ENCODE measurements at regions not wholly inside any gene's neighbourhood (a gene's known extent, or its start where the extent isn't known, plus 50 kb on each side); places are given as distances from the start of the nearest gene placed in this dataset.

GRCh38 chr9:135299239-135299590 lies 180.4 kb upstream of the PPP1R26 start:
- Histone ChIP-seq H3K4ac (ENCODE audit: low read depth, low read length) (no peak overlapping the region), H3K14ac (replicated peaks; ENCODE audit: low read depth, low read length) (no peak overlapping the region), H4K91ac (ENCODE audit: insufficient read depth, low read depth, low read length) (no peak overlapping the region), H2AK9ac (replicated peaks; ENCODE audit: low read depth, low read length, poor library complexity) (no peak overlapping the region), H3K27ac (ENCODE audit: insufficient read depth, low read length) (no peak overlapping the region), H4K20me1 (ENCODE audit: insufficient read depth, low read length) (no peaks in the 10 kb centered on the region), H2BK15ac (ENCODE audit: low read depth, low read length) (no peak overlapping the region), H3K9me1 (ENCODE audit: insufficient read depth, low read length) (no peaks in the 10 kb centered on the region), H3K18ac (ENCODE audit: low read depth, low read length) (no peak overlapping the region), H3K56ac (ENCODE audit: extremely low read depth, insufficient read depth, low read length) (no peak overlapping the region), H3K9me3 (ENCODE audit: control insufficient read depth, insufficient read depth, low read length) (peaks cover 25% of the 10 kb centered on the region), H2BK120ac (ENCODE audit: low read depth, low read length) (no peak overlapping the region), H2BK20ac (ENCODE audit: low read depth, low read length) (no peak overlapping the region), H3K9ac (ENCODE audit: low read depth, low read length) (no peak overlapping the region), H3K23ac (ENCODE audit: low read depth, low read length) (no peak overlapping the region), H2BK5ac (ENCODE audit: low read depth, low read length, poor library complexity, severe bottlenecking) (no peak overlapping the region), H3K4me2 (ENCODE audit: low read depth, low read length) (no peak overlapping the region), H4K8ac (ENCODE audit: low read depth in 2 of 2, low read length in 2 of 2) (no peak overlapping the region), H3K27me3 (ENCODE audit: control insufficient read depth, insufficient read depth, low read length) (no peaks in the 10 kb centered on the region; the same call in 1 of the 2 replicates), H2AK5ac (ENCODE audit: low read depth, low read length) (no peak overlapping the region), H3K4me3 (ENCODE audit: insufficient read depth, low read depth, low read length) (no peak overlapping the region), H3K79me1 (ENCODE audit: low read depth in 1 of 2, low read length in 2 of 2) (no peaks in the 10 kb centered on the region), H3K36me3 (ENCODE audit: control insufficient read depth, insufficient read depth, low read length) (no peaks in the 10 kb centered on the region), H2AFZ (replicated peaks; ENCODE audit: low read length, poor library complexity) (no peak overlapping the region), H3K4me1 (ENCODE audit: control insufficient read depth, insufficient read depth, low read length) (no peaks in the 10 kb centered on the region), H4K5ac (ENCODE audit: low read depth, low read length) (no peak overlapping the region)
- dilution Hi-C loops (cut with HindIII; ENCODE audit: low sequenced_read_pairs, unreplicated experiment): no loop called here
- CTCF ChIA-PET: no interaction called here
- 77% methylated on average over 4 of the region's 10 CpGs; no CpG with 5 or more reads in 1 of the 2 experiments for WGBS, 2 experiments (ENCODE audit: extremely low coverage in 2 of 2, insufficient read length in 1 of 2)
- DNase-seq (no peak), ATAC-seq (ENCODE audit: low read depth) (no peak)
- intact Hi-C loops (cut with micrococcal nuclease): no loop called here
- no peak for TF ChIP-seq MAZ (IDR thresholded peaks at IDR 0.05; ENCODE audit: borderline replicate concordance, low read depth, low read length)
- no peak for TF ChIP-seq BHLHE40 (IDR thresholded peaks at IDR 0.05; ENCODE audit: low read depth, low read length)
- no peak for TF ChIP-seq NFE2L2 (IDR thresholded peaks at IDR 0.05; ENCODE audit: low read depth, low read length)
- no peak for TF ChIP-seq SMC3 (IDR thresholded peaks at IDR 0.05; ENCODE audit: low read depth, low read length)
- no peak for TF ChIP-seq RFX5 (IDR thresholded peaks at IDR 0.05; ENCODE audit: low read depth, low read length)
- TF ChIP-seq ELK1 (IDR thresholded peaks at IDR 0.05; ENCODE audit: borderline replicate concordance, low read depth, low read length): no peak
- POLR2A ChIA-PET (ENCODE audit: unreplicated experiment): no interaction called here
- no TSS peak for BruUV-seq (replicated peaks)
- in situ Hi-C loops (cut with MboI; ENCODE audit: low sequenced_read_pairs): no loop called here

Measured in IMR-90 (cell line).